DMS 273 treated with DMSO at 0.1 percent for 48 hours (cell line): ENCODE measurements at regions not wholly inside any gene's neighbourhood (a gene's known extent, or its start where the extent isn't known, plus 50 kb on each side); places are given as distances from the start of the nearest gene placed in this dataset.

Experiments
- DNase-seq: peaks from one replicate; lab custom pipeline; 2025; lab: John Stamatoyannopoulos, UW

GRCh38 chr15:95290176-95290974 lies 1040.1 kb upstream of the NR2F2 start:
- no peak for DNase-seq

- DNase-seq: no peak
Observed at GRCh38 chr15:95291898-95292472, 1038.5 kb upstream of the NR2F2 start.

- DNase-seq: no peak
Observed at GRCh38 chr15:95292785-95293450, 1037.6 kb upstream of the NR2F2 start.

- no peak for DNase-seq
Observed at GRCh38 chr15:95293456-95294031, 1037.0 kb upstream of the NR2F2 start.

GRCh38 chr15:95295363-95295762 lies 1035.1 kb upstream of the NR2F2 start:
- no peak for DNase-seq

GRCh38 chr15:95295896-95296625 lies 1034.4 kb upstream of the NR2F2 start:
- no peak for DNase-seq

GRCh38 chr15:95296643-95297042 lies 1033.9 kb upstream of the NR2F2 start:
- DNase-seq: no peak

- no peak for DNase-seq
Observed at GRCh38 chr15:95298729-95299128, 1031.8 kb upstream of the NR2F2 start.

- no peak for DNase-seq
Observed at GRCh38 chr15:95300958-95301357, 1029.5 kb upstream of the NR2F2 start.

- DNase-seq: no peak
Observed at GRCh38 chr15:95302206-95302605, 1028.3 kb upstream of the NR2F2 start.

- DNase-seq: no peak
Observed at GRCh38 chr15:95302809-95303208, 1027.7 kb upstream of the NR2F2 start.

GRCh38 chr15:95303713-95304112 lies 1026.8 kb upstream of the NR2F2 start:
- DNase-seq: no peak

GRCh38 chr15:95304151-95304946 lies 1026.2 kb upstream of the NR2F2 start:
- DNase-seq: no peak

GRCh38 chr15:95304947-95305400 lies 1025.5 kb upstream of the NR2F2 start:
- no peak for DNase-seq

GRCh38 chr15:95307115-95307514 lies 1023.4 kb upstream of the NR2F2 start:
- no peak for DNase-seq

GRCh38 chr15:95319242-95319641 lies 1011.3 kb upstream of the NR2F2 start:
- DNase-seq: no peak

- DNase-seq: no peak
Observed at GRCh38 chr15:95323796-95324195, 1006.7 kb upstream of the NR2F2 start.

- no peak for DNase-seq
Observed at GRCh38 chr15:95324656-95325055, 1005.8 kb upstream of the NR2F2 start.

GRCh38 chr15:95325763-95326404 lies 1004.6 kb upstream of the NR2F2 start:
- no peak for DNase-seq

- DNase-seq: no peak
Observed at GRCh38 chr15:95326431-95327182, 1003.9 kb upstream of the NR2F2 start.
